Panc1 (cell line): ENCODE measurements at regions not wholly inside any gene's neighbourhood (a gene's known extent, or its start where the extent isn't known, plus 50 kb on each side); places are given as distances from the start of the nearest gene placed in this dataset.

ENCODE experiments used
- ATAC-seq: fragments of 200-7000 bp; cut with Tn5 transposase; 2 replicates; pipeline ENCODE4 v1.9.1; 2020; ENCODE audit warnings: mild to moderate bottlenecking, moderate library complexity
- BruUV-seq: library from RNA; stranded (reverse); fragments of 400-500 nt; replicated peaks from 2 replicates; lab custom pipeline; 2021; lab: Mats Ljungman, UMichigan
- CTCF ChIA-PET: fragments of 300-600 bp; sonication (Branson Sonifier 250); formaldehyde crosslinking; loops from one replicate; lab custom pipeline; 2022; ENCODE audit warnings: antibody characterized with exemption; lab: Charles Lee
- POLR2A ChIA-PET: fragments of 300-600 bp; sonication (Branson Sonifier 250); formaldehyde crosslinking; loops from one replicate; lab custom pipeline; 2022; ENCODE audit warnings: antibody characterized with exemption; lab: Charles Lee
- DNase-seq: peaks from one replicate; pipeline ENCODE4 v3.0.0-alpha.2; 2010; ENCODE audit warnings: low read depth, low spot score
- H3K27ac ChIP-seq: 2 replicates; pipeline ENCODE4 v1.5.1; 2011; ENCODE audit warnings: mild to moderate bottlenecking, low read length, inconsistent platforms
- H3K27me3 ChIP-seq: fragments of 200-500 bp; sonication (Bioruptor generic); 2 replicates; pipeline ENCODE4 v1.6.0; 2014; ENCODE audit warnings: low read length, inconsistent platforms; ENCODE audit not compliant: control insufficient read depth, insufficient read depth
- H3K36me3 ChIP-seq: fragments of 200-500 bp; sonication (Bioruptor generic); 2 replicates; pipeline ENCODE4 v1.5.1; 2014; ENCODE audit warnings: inconsistent platforms, mild to moderate bottlenecking, low read length, moderate library complexity; ENCODE audit not compliant: control insufficient read depth, insufficient read depth
- H3K4me1 ChIP-seq: 2 replicates; pipeline ENCODE4 v1.5.1; 2011; ENCODE audit warnings: inconsistent platforms, mild to moderate bottlenecking, low read length, moderate library complexity; ENCODE audit not compliant: control insufficient read depth, insufficient read depth
- H3K4me3 ChIP-seq, 2 experiments: 2 replicates each; pipeline ENCODE4 v1.5.1; 2011 to 2012; ENCODE audit warnings: low read depth in 2 of 2, low read length in 2 of 2, mild to moderate bottlenecking in 2 of 2, inconsistent platforms in 1 of 2, moderate library complexity in 1 of 2
- H3K9me3 ChIP-seq: fragments of 200-500 bp; sonication (Bioruptor generic); 2 replicates; pipeline ENCODE4 v1.5.1; 2014; ENCODE audit warnings: low read depth, mild to moderate bottlenecking, inconsistent platforms, low read length, moderate library complexity; ENCODE audit not compliant: control insufficient read depth, insufficient read depth
- CTCF ChIP-seq: fragments of 450-650 bp; IDR thresholded peaks from 2 replicates; pipeline ENCODE4 v1.5.1; 2017; ENCODE audit warnings: mild to moderate bottlenecking
- POLR2AphosphoS5 ChIP-seq: IDR thresholded peaks from 2 replicates; pipeline ENCODE4 v1.6.1; 2012; ENCODE audit warnings: mild to moderate bottlenecking, low read depth, low read length, moderate library complexity
- REST ChIP-seq, 2 experiments: IDR thresholded peaks; 2 replicates each; pipeline ENCODE4 v1.6.1; 2011 to 2012; ENCODE audit warnings: low read depth in 2 of 2, control low read depth in 1 of 2, low read length in 1 of 2, mild to moderate bottlenecking in 1 of 2, moderate library complexity in 1 of 2; ENCODE audit not compliant: insufficient read depth in 1 of 2
- SIN3A ChIP-seq: IDR thresholded peaks from 2 replicates; pipeline ENCODE4 v1.6.1; 2012; ENCODE audit warnings: low read depth, mild to moderate bottlenecking, low read length, moderate library complexity, borderline replicate concordance; ENCODE audit not compliant: insufficient read depth
- TCF7L2 ChIP-seq: IDR thresholded peaks from 2 replicates; pipeline ENCODE4 v1.6.1; 2011; ENCODE audit warnings: mild to moderate bottlenecking, low read depth, low read length, inconsistent platforms
- in situ Hi-C: cut with HindIII; loops from 2 replicates; pipeline ENCODE4 v1.10.0; 2016; ENCODE audit warnings: low sequenced_read_pairs, low pct_unique_long_range_greater_than_20kb
- intact Hi-C: fragments of 100-400 bp; cut with micrococcal nuclease; formaldehyde crosslinking; loops from one replicate; pipeline ENCODE4 v1.10.0; 2022; ENCODE audit not compliant: unreplicated experiment

GRCh38 chr16:51797669-51798259, 646.7 kb upstream of the SALL1 start:
- in situ Hi-C loops: no loop called here
- H3K27ac ChIP-seq: no peak overlapping the region
- H3K36me3 ChIP-seq: no peaks in the 10 kb centered on the region
- ATAC-seq (no peak), DNase-seq (no peak)
- POLR2A ChIA-PET: no interaction called here
- CTCF ChIA-PET: no interaction called here
- no TSS peak for BruUV-seq
- no peaks in the 10 kb centered on the region for H3K9me3 ChIP-seq
- H3K4me3 ChIP-seq: no peak overlapping the region
- no peaks in the 10 kb centered on the region for H3K27me3 ChIP-seq
- TF ChIP-seq REST (IDR thresholded peaks at IDR 0.05; ENCODE audit: insufficient read depth in 1 of 2, low read depth in 2 of 2, low read length in 1 of 2) (no peak), SIN3A (no peak), CTCF (no peak), TCF7L2 (no peak), POLR2AphosphoS5 (no peak)
- no peaks in the 10 kb centered on the region for H3K4me1 ChIP-seq
- intact Hi-C loops: no loop called here

- intact Hi-C loops: no loop called here
- H3K36me3 ChIP-seq: no peaks in the 10 kb centered on the region
These were observed 628.2 kb upstream of the SALL1 start for GRCh38 chr16:51779240-51779639.

More at GRCh38 chr16:51779240-51779639, 628.2 kb upstream of the SALL1 start:
- ChIA-PET POLR2A (no interaction called here), CTCF (no interaction called here)
- H3K9me3 ChIP-seq: no peaks in the 10 kb centered on the region
- H3K4me1 ChIP-seq: no peaks in the 10 kb centered on the region
- in situ Hi-C loops: no loop called here
- BruUV-seq: no TSS peak
- no peak for DNase-seq
- ATAC-seq: no peak
- no peaks in the 10 kb centered on the region; the same call in 1 of the 2 replicates for H3K27me3 ChIP-seq
- no peak overlapping the region for H3K4me3 ChIP-seq
- TF ChIP-seq SIN3A (no peak), REST (IDR thresholded peaks at IDR 0.05; ENCODE audit: insufficient read depth in 1 of 2, low read depth in 2 of 2, low read length in 1 of 2) (no peak), POLR2AphosphoS5 (no peak), CTCF (no peak), TCF7L2 (no peak)
- H3K27ac ChIP-seq: no peak overlapping the region
